Astrocyte (in vitro differentiated cells and primary cell): ENCODE measurements at regions not wholly inside any gene's neighbourhood (a gene's known extent, or its start where the extent isn't known, plus 50 kb on each side); places are given as distances from the start of the nearest gene placed in this dataset.

Source experiments
- DNase-seq: peaks from one replicate; pipeline ENCODE4 v3.0.0-alpha.2; 2010; ENCODE audit warnings: low read depth
- FAIRE-seq: peaks from 2 replicates; lab custom pipeline; 2011; peaks lifted over from hg19 to GRCh38; lab: Jason Lieb, UNC
- H2AFZ ChIP-seq: 2 replicates; pipeline ENCODE4 v1.6.0; 2012; ENCODE audit warnings: low read depth, low read length, inconsistent platforms
- H3K27ac ChIP-seq: 2 replicates; pipeline ENCODE4 v1.5.1; 2011; ENCODE audit warnings: low read depth, low read length, inconsistent platforms
- H3K27me3 ChIP-seq: 2 replicates; pipeline ENCODE4 v1.6.0; 2011; ENCODE audit warnings: low read length, inconsistent platforms; ENCODE audit not compliant: insufficient read depth
- H3K36me3 ChIP-seq: 2 replicates; pipeline ENCODE4 v1.5.1; 2011; ENCODE audit warnings: low read length, inconsistent platforms; ENCODE audit not compliant: insufficient read depth
- H3K4me1 ChIP-seq: 2 replicates; pipeline ENCODE4 v1.5.1; 2011; ENCODE audit warnings: low read length, inconsistent platforms; ENCODE audit not compliant: insufficient read depth
- H3K4me2 ChIP-seq: 2 replicates; pipeline ENCODE4 v1.6.0; 2012; ENCODE audit warnings: low read length, inconsistent platforms
- H3K4me3 ChIP-seq: 2 replicates; pipeline ENCODE4 v1.5.1; 2011; ENCODE audit warnings: low read depth, mild to moderate bottlenecking, low read length, inconsistent platforms; ENCODE audit not compliant: insufficient read depth
- H3K79me2 ChIP-seq: 2 replicates; pipeline ENCODE4 v1.6.0; 2012; ENCODE audit warnings: mild to moderate bottlenecking, low read length, inconsistent platforms; ENCODE audit not compliant: insufficient read depth
- H3K9ac ChIP-seq: 2 replicates; pipeline ENCODE4 v1.6.0; 2012; ENCODE audit warnings: mild to moderate bottlenecking, low read length, inconsistent platforms
- H3K9me3 ChIP-seq: 2 replicates; pipeline ENCODE4 v1.5.1; 2012; ENCODE audit warnings: low read depth, mild to moderate bottlenecking, low read length, inconsistent platforms; ENCODE audit not compliant: insufficient read depth
- H4K20me1 ChIP-seq: 2 replicates; pipeline ENCODE4 v1.6.0; 2012; ENCODE audit warnings: low read length, inconsistent platforms; ENCODE audit not compliant: insufficient read depth
- H3K27ac Mint-ChIP-seq: one replicate; pipeline ENCODE4 v1.8.0; 2021; ENCODE audit warnings: mild to moderate bottlenecking, mixed read lengths; ENCODE audit not compliant: unreplicated experiment
- H3K27me3 Mint-ChIP-seq: one replicate; pipeline ENCODE4 v1.8.0; 2021; ENCODE audit warnings: low read depth, mixed read lengths; ENCODE audit not compliant: unreplicated experiment
- H3K36me3 Mint-ChIP-seq: one replicate; pipeline ENCODE4 v1.8.0; 2021; ENCODE audit warnings: low read depth, mixed read lengths; ENCODE audit not compliant: unreplicated experiment
- H3K4me1 Mint-ChIP-seq: one replicate; pipeline ENCODE4 v1.8.0; 2021; ENCODE audit warnings: low read depth, mixed read lengths; ENCODE audit not compliant: unreplicated experiment
- H3K4me3 Mint-ChIP-seq: one replicate; pipeline ENCODE4 v1.8.0; 2021; ENCODE audit warnings: mild to moderate bottlenecking, moderate library complexity, mixed read lengths; ENCODE audit not compliant: unreplicated experiment
- H3K9me3 Mint-ChIP-seq: one replicate; pipeline ENCODE4 v1.8.0; 2021; ENCODE audit warnings: mild to moderate bottlenecking, mixed read lengths; ENCODE audit not compliant: unreplicated experiment
- EZH2 ChIP-seq: IDR thresholded peaks from 2 replicates; pipeline ENCODE4 v1.6.1; 2012; ENCODE audit warnings: mild to moderate bottlenecking, low read length, inconsistent platforms; ENCODE audit not compliant: insufficient read depth
- TF ChIP-seq, protein P1 (sequence below): IDR thresholded peaks from 2 replicates; pipeline ENCODE4 v1.5.1; 2011; ENCODE audit warnings: low read depth, mild to moderate bottlenecking, inconsistent platforms, low read length, moderate library complexity; ENCODE audit not compliant: insufficient read depth

DNA sequence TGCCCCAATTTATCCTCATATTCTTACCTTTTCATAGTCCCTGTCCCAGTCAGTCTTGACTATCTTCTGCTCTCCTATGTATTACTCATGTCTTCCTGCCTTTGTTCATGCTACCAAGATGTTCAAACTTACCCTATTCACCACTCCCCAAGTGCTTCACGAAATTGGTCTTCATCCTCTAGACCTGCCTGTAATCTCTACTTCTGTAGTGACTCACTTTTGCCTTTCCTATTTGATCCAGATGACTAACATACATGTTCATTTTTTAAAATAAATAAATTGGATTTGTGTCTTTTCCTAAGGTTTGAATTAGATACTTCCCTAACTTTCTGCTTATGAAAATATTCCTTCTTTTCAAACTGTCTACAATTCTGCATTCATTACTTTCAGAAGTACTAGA is 107.7 kb upstream of the PPM1H start:
- FAIRE-seq, result no peak
- peak; percentile 38 for DNase-seq
- H3K36me3 ChIP-seq, result no peaks in the 10 kb centered on the region
- H3K79me2 ChIP-seq, result no peaks in the 10 kb centered on the region
- H2AFZ ChIP-seq, result no peak overlapping the region
- no peaks in the 10 kb centered on the region for H3K36me3 Mint-ChIP-seq
- H3K4me1 ChIP-seq, result peaks cover 20% of the 10 kb centered on the region
- TF ChIP-seq, protein P1, sequence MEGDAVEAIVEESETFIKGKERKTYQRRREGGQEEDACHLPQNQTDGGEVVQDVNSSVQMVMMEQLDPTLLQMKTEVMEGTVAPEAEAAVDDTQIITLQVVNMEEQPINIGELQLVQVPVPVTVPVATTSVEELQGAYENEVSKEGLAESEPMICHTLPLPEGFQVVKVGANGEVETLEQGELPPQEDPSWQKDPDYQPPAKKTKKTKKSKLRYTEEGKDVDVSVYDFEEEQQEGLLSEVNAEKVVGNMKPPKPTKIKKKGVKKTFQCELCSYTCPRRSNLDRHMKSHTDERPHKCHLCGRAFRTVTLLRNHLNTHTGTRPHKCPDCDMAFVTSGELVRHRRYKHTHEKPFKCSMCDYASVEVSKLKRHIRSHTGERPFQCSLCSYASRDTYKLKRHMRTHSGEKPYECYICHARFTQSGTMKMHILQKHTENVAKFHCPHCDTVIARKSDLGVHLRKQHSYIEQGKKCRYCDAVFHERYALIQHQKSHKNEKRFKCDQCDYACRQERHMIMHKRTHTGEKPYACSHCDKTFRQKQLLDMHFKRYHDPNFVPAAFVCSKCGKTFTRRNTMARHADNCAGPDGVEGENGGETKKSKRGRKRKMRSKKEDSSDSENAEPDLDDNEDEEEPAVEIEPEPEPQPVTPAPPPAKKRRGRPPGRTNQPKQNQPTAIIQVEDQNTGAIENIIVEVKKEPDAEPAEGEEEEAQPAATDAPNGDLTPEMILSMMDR, result no peak
- no peak for TF ChIP-seq EZH2
- no peak overlapping the region for H3K9ac ChIP-seq
- no peaks in the 10 kb centered on the region for H4K20me1 ChIP-seq
- H3K27ac Mint-ChIP-seq, result no peak overlapping the region
- H3K9me3 Mint-ChIP-seq, result no peaks in the 10 kb centered on the region
- H3K4me3 ChIP-seq, result no peak overlapping the region
- H3K4me1 Mint-ChIP-seq, result peaks cover 5% of the 10 kb centered on the region
- no peaks in the 10 kb centered on the region for H3K27me3 ChIP-seq
- no peak overlapping the region for H3K4me3 Mint-ChIP-seq
- no peaks in the 10 kb centered on the region for H3K27me3 Mint-ChIP-seq
- H3K4me2 ChIP-seq, result no peak overlapping the region
- H3K9me3 ChIP-seq, result no peaks in the 10 kb centered on the region
- H3K27ac ChIP-seq, result no peak overlapping the region

DNA sequence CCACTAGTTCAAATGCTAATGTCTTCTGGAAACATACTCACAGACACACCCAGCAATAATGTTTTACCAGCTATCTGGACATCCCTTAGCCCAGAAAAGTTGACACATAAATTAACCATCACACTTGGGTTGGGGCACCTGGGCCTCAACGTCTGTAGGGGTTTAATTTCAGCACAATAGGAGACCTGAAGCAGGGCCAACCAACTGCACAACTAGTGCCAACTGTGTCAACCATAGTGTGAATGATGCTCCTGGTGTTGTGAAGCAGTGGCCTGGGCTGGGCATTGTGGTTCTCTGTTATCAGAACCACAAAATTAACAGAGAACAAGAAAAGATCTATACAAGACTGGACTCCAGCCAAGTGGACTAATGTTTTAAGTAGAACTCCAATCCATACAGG is 106.7 kb upstream of the PPM1H start:
- no peak for TF ChIP-seq EZH2
- TF ChIP-seq, protein P1, result no peak
- Mint-ChIP-seq H3K27ac (no peak overlapping the region), H3K4me3 (no peak overlapping the region)

GRCh38 chr12:63040526-63041220 is 105.7 kb upstream of the PPM1H start:
- Histone ChIP-seq H3K79me2 (no peaks in the 10 kb centered on the region), H3K27me3 (no peaks in the 10 kb centered on the region), H3K4me1 (peaks cover 13% of the 10 kb centered on the region), H2AFZ (no peak overlapping the region), H3K9me3 (no peaks in the 10 kb centered on the region), H3K4me3 (no peak overlapping the region), H3K9ac (no peak overlapping the region), H3K36me3 (no peaks in the 10 kb centered on the region), H3K27ac (no peak overlapping the region), H4K20me1 (no peaks in the 10 kb centered on the region), H3K4me2 (no peak overlapping the region)
- DNase-seq (no peak), FAIRE-seq (no peak)
- Mint-ChIP-seq H3K36me3 (no peaks in the 10 kb centered on the region), H3K27ac (no peak overlapping the region), H3K27me3 (no peaks in the 10 kb centered on the region), H3K4me3 (no peak overlapping the region), H3K9me3 (no peaks in the 10 kb centered on the region), H3K4me1 (peaks cover 2% of the 10 kb centered on the region)
- TF ChIP-seq, protein P1, result no peak
- TF ChIP-seq EZH2, result no peak

More for the DNA sequence above, 106.7 kb upstream of the PPM1H start:
- Mint-ChIP-seq H3K27me3 (no peaks in the 10 kb centered on the region), H3K4me1 (peaks cover 5% of the 10 kb centered on the region), H3K9me3 (no peaks in the 10 kb centered on the region), H3K36me3 (no peaks in the 10 kb centered on the region)
- H3K79me2 ChIP-seq, result no peaks in the 10 kb centered on the region
- DNase-seq, result no peak
- no peak overlapping the region for H3K9ac ChIP-seq
- H3K4me3 ChIP-seq, result no peak overlapping the region
- no peak overlapping the region for H3K4me2 ChIP-seq
- H3K27me3 ChIP-seq, result no peaks in the 10 kb centered on the region
- no peaks in the 10 kb centered on the region for H3K36me3 ChIP-seq
- H2AFZ ChIP-seq, result no peak overlapping the region
- no peak overlapping the region for H3K27ac ChIP-seq
- FAIRE-seq, result no peak
- peaks cover 18% of the 10 kb centered on the region for H3K4me1 ChIP-seq
- H4K20me1 ChIP-seq, result no peaks in the 10 kb centered on the region
- no peaks in the 10 kb centered on the region for H3K9me3 ChIP-seq
